A673 (cell line): ENCODE measurements at regions not wholly inside any gene's neighbourhood (a gene's known extent, or its start where the extent isn't known, plus 50 kb on each side); places are given as distances from the start of the nearest gene placed in this dataset.

Experiments
- CTCF ChIP-seq: fragments of 300-800, 200-600 bp; sonication (generic); conservative IDR thresholded peaks from 2 replicates; pipeline ENCODE4 v1.5.1; 2017; ENCODE audit warnings: low read depth, mild to moderate bottlenecking, antibody characterized with exemption, low read length, moderate library complexity, mixed read lengths
- EZH2 ChIP-seq: fragments of 200-600 bp; sonication (generic); IDR thresholded peaks from 2 replicates; pipeline ENCODE4 v1.6.1; 2017; ENCODE audit warnings: borderline replicate concordance, low read depth, mild to moderate bottlenecking, mixed read lengths, antibody characterized with exemption, low read length; ENCODE audit not compliant: poor library complexity, severe bottlenecking

- no peak for TF ChIP-seq EZH2
- no peak for TF ChIP-seq CTCF
Observed at GRCh38 chr2:37425408-37425807, 81.0 kb downstream of the QPCT start.
